Astrocyte of the cerebellum (primary cell): ENCODE measurements at regions not wholly inside any gene's neighbourhood (a gene's known extent, or its start where the extent isn't known, plus 50 kb on each side); places are given as distances from the start of the nearest gene placed in this dataset.

Experiments
- DNase-seq: peaks from one replicate; pipeline ENCODE4 v3.0.0-alpha.2; 2011; ENCODE audit warnings: low read depth
- H3K4me3 ChIP-seq: 2 replicates; pipeline ENCODE4 v1.5.1; 2011; ENCODE audit warnings: mild to moderate bottlenecking, low read depth, low read length, moderate library complexity
- CTCF ChIP-seq: IDR thresholded peaks from 2 replicates; pipeline ENCODE4 v1.5.1; 2012; ENCODE audit warnings: low read length, low read depth, moderate library complexity, mild to moderate bottlenecking; ENCODE audit errors: missing control alignments
- in situ Hi-C: cut with HindIII; loops from 2 replicates; pipeline ENCODE4 v1.10.0; 2017; ENCODE audit warnings: low sequenced_read_pairs

DNA sequence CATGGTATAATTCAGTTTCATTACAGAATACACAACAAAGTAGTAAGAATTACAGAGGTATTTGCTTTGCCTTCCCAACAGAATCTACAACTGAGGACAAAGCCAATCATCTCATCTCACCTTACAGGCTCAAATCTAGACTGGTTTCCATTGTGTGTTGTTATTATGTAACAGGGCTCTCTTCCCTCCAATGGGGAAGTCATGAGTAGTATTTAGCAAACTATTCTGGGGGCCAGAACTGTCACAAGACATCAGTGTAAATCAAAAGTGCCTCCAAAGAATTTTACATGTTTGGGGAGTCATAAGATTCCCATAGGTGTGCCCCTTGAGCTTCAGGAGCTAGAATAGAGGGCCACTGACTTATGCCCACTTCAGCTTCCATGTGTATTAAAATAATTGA lies 187.0 kb upstream of the EDNRB start:
- H3K4me3 ChIP-seq = no peak overlapping the region
- in situ Hi-C loops = no loop called here
- no peak for DNase-seq
- TF ChIP-seq CTCF = no peak

DNA sequence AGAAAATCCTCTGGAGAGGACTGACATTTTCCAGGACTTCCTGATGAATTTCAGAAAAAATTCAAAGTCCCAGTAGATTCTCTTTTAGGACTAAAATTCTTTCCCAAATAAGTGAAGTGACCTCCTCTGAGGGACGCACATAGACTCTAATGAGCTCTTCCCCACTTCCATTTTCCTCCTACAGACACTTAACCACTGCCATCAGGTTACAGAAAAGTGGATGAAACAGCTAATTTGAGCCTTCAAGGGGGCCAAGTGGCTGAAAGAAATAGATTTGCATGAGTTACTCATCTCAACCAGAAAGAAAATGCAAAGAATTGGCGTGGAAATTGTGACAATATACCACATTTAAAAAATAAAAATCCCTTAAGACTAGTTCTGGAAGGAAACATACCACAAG lies 185.3 kb upstream of the EDNRB start:
- in situ Hi-C loops = no loop called here
- TF ChIP-seq CTCF = no peak
- H3K4me3 ChIP-seq = no peak overlapping the region
- no peak for DNase-seq

DNA sequence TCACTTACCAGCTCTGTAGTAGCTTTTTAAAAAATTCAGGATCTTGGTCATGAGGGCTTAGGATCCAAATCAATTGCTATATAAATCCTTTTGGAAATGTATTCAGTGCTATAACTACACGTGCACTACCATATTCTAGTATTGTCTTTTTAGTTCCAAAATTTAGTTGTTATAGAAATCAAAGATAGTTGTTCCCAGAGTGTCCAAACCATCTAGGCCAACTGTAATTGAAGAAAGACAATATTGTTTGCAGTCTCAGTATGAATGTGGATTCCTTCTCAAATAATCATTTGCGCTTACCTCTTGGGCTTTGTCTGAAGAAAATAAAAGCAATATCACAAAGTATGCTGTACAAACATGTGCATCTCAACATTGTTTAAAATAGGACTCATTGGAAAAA lies 184.1 kb upstream of the EDNRB start:
- DNase-seq = no peak
- H3K4me3 ChIP-seq = no peak overlapping the region
- in situ Hi-C loops = no loop called here
- no peak for TF ChIP-seq CTCF

DNA sequence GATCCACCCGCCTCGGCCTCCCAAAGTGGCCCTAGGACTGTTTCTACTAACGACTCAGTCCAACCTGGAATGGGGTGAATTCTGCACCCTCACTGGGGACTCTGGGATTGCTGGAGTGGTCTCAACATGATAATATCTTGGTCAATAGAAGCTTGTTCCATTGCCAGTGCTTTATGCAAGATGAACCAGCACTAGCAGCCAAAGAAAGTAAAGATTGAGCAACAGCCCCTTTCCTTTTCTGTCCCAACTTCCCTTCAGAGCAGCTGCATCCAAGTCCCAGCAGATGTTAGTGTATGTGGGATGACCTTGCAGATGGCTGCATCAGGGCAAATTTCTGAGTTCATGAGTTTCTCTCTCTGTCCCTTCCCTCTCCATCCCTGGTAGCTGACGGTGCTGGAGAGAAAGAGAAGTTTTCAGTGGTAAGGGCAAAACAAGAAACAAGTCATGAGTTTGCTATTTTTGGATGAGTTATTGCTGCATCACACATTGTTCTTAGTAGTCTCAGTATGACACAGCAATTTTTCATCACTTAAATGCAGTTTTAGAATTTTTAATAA lies 183.6 kb upstream of the EDNRB start:
- TF ChIP-seq CTCF = no peak
- H3K4me3 ChIP-seq = no peak overlapping the region
- in situ Hi-C loops = no loop called here
- DNase-seq = no peak

GRCh38 chr13:78100486-78100885 lies 181.9 kb upstream of the EDNRB start:
- H3K4me3 ChIP-seq = no peak overlapping the region
- TF ChIP-seq CTCF = no peak
- in situ Hi-C loops = no loop called here
- no peak for DNase-seq

DNA sequence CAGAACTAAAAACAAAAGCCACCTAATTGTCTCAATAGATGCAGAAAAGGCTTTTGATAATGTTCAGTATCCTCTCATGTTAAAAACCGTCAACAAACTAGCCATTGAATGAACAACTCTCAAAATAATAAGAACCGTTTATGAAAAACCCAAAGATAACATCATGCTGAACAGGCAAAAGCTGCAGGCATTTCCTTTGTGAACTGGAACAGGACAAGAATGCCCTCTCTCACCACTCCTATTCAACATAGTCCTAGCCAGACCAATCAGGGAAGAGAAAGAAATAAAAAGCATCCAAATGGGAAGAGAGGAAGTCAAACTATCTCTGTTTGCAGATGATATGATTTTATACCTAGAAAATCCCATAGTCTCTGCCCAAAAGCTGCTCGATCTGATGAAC lies 179.6 kb upstream of the EDNRB start:
- no peak for DNase-seq
- H3K4me3 ChIP-seq = no peak overlapping the region
- in situ Hi-C loops = no loop called here
- TF ChIP-seq CTCF = no peak

DNA sequence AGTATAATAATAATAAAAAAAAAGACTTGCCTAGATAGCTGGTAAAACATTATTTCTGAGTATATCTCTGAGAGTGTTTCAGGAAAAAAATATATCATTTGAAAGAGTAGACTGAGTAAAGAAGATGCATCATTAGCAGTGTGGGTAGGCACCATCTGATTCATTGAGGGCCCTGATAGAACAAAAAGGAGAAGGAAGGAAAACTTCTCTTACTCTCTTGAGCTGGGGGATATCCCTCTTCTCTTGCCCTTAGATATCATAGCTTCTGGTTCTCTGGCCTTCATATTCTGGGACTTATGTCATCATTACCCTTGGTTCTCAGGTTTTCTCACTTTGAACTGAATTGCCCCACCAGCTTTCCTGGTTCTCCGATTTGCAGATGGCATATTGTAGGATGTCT lies 177.6 kb upstream of the EDNRB start:
- TF ChIP-seq CTCF = no peak
- no peak for DNase-seq
- in situ Hi-C loops = no loop called here
- no peak overlapping the region for H3K4me3 ChIP-seq
